ENCODE measurements at regions not wholly inside any gene's neighbourhood (a gene's known extent, or its start where the extent isn't known, plus 50 kb on each side); places are given as distances from the start of the nearest gene placed in this dataset.
A peak's percentile ranks its signal among the peaks of the same experiment; 100 is the strongest.

DNA sequence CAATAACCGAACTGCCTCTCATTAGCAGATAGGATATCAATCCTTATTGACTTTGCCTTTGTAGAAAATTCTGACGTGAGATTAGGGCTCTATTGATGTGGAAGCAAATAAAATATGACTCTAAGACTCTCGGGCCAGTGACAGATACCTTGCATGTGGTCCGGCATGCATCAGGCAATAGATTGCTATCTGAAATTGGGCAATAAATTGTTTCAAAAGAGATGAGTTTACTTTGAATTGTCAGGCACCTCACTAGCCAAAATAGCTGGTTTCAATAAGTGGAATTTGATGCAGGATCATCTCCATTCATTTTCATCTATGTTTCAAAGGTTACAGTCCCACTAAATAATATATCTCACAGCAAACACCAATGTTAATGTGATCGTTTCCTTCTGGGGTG, 186.3 kb upstream of the PLEKHA5 start:
- Histone ChIP-seq H3K9me3 (replicated peaks) (no peaks in the 10 kb centered on the region), H3K4me3 (no peak overlapping the region), H3K27me3 (no peaks in the 10 kb centered on the region), H3K27ac (no peak overlapping the region), H3K4me1 (no peaks in the 10 kb centered on the region), H3K36me3 (no peaks in the 10 kb centered on the region)
- no peak for DNase-seq

DNA sequence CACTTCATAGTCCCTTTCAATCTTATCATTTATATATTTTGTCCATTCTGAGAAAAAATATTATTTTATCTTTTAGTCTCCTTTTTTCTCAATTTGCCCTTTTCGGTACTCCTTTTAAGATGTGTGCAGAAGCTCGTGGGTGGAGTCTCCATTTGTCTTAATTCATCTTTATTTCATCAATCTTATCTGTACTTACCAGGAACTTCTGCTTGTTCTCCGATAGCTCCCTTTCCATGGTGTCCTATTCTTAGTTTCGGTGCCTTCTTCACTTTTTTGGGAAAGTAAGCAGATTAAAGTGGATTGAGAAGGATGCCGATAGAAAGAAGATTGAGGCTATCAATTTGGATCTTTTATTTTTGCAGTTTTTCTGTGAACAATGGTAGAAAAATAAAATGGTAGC, 183.4 kb upstream of the PLEKHA5 start:
- no peaks in the 10 kb centered on the region for H3K27me3 ChIP-seq
- no peaks in the 10 kb centered on the region for H3K36me3 ChIP-seq

DNA sequence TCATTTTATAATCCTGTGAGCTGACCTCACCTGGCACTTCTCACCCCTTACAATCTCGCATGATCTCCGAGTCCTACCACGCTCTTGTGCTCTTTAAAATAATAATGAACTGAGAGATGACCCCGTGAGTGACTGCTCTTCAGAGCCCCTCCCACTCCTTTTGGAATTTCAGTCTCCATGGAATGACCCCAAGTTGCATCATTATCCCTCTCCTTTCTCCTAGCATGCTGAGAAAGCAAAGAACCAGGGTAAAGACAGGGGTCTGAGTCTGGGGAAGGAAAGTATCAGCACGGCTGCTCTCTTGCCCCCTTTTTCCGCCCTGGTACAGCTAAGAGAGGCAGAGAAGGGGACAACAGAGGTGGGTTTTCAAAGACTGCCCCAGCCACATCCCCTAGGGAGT, 178.3 kb upstream of the PLEKHA5 start:
- DNase-seq, result no peak

More for the DNA sequence above, 183.4 kb upstream of the PLEKHA5 start:
- DNase-seq, result no peak
- no peak overlapping the region for H3K27ac ChIP-seq
- no peaks in the 10 kb centered on the region for H3K9me3 ChIP-seq (replicated peaks)
- H3K4me1 ChIP-seq, result no peaks in the 10 kb centered on the region
- no peak overlapping the region for H3K4me3 ChIP-seq

DNA sequence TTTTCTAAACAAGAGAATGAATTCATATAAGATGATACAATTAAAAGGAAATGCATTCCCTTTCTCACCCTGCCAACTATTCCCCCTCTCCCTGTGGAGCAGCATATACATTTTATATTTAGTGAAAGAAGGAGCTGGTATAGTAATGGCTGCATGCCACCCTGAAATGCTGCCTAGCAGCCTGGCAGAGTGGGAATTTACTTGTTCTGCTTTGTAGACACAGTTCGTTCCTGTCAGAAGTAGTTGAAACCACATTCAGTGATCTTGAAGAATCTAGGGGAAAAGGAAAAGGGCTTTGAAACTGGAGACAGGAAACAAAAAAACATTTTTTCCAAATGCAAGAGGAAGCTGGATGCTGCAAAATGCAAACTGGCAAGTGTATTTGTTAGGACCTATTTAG, 176.0 kb upstream of the PLEKHA5 start:
- no peaks in the 10 kb centered on the region for H3K4me1 ChIP-seq
- no peak overlapping the region for H3K27ac ChIP-seq
- DNase-seq, result no peak
- H3K27me3 ChIP-seq, result no peaks in the 10 kb centered on the region
- H3K9me3 ChIP-seq (replicated peaks), result no peaks in the 10 kb centered on the region
- no peaks in the 10 kb centered on the region for H3K36me3 ChIP-seq
- H3K4me3 ChIP-seq, result no peak overlapping the region

More for the DNA sequence above, 178.3 kb upstream of the PLEKHA5 start:
- Histone ChIP-seq H3K27ac (no peak overlapping the region), H3K36me3 (no peaks in the 10 kb centered on the region), H3K9me3 (replicated peaks) (no peaks in the 10 kb centered on the region), H3K27me3 (no peaks in the 10 kb centered on the region), H3K4me3 (no peak overlapping the region), H3K4me1 (no peaks in the 10 kb centered on the region)

GRCh38 chr12:18955594-18955993, 173.9 kb upstream of the PLEKHA5 start:
- no peaks in the 10 kb centered on the region for H3K36me3 ChIP-seq
- no peak overlapping the region for H3K27ac ChIP-seq
- no peaks in the 10 kb centered on the region for H3K4me1 ChIP-seq
- no peak overlapping the region for H3K4me3 ChIP-seq
- H3K9me3 ChIP-seq (replicated peaks), result no peaks in the 10 kb centered on the region
- no peak for DNase-seq
- no peaks in the 10 kb centered on the region for H3K27me3 ChIP-seq

- no peak for DNase-seq
- H3K4me3 ChIP-seq, result no peak overlapping the region
- no peaks in the 10 kb centered on the region for H3K27me3 ChIP-seq
- H3K27ac ChIP-seq, result no peak overlapping the region
- no peaks in the 10 kb centered on the region for H3K36me3 ChIP-seq
- H3K4me1 ChIP-seq, result no peaks in the 10 kb centered on the region
- no peaks in the 10 kb centered on the region for H3K9me3 ChIP-seq (replicated peaks)
Measured at GRCh38 chr12:18965203-18965602, 164.3 kb upstream of the PLEKHA5 start.

GRCh38 chr12:18966954-18967353, 162.6 kb upstream of the PLEKHA5 start:
- Histone ChIP-seq H3K27me3 (no peaks in the 10 kb centered on the region), H3K27ac (no peak overlapping the region), H3K9me3 (replicated peaks) (no peaks in the 10 kb centered on the region), H3K36me3 (no peaks in the 10 kb centered on the region), H3K4me1 (no peaks in the 10 kb centered on the region), H3K4me3 (no peak overlapping the region)
- DNase-seq, result no peak

DNA sequence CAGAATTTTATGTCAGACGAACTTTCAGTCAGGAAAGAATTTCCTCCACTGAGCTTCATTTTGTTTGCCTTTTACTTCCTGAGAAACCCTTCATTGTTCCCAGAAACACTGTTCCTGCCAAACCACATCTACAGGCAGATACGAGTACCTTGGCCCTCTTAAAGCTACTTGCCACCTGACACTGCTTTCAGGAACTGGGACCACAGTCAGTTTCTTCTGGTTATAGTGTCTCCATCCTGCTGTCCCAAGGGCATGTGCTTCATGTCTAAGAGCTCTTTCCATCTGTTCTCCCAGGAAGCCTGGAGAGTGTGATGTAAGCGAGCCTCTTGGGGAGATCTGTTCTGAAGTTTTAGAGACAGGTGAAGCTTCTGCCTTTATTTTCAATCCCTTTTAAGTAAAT, 161.7 kb upstream of the PLEKHA5 start:
- no peaks in the 10 kb centered on the region for H3K27me3 ChIP-seq
- H3K9me3 ChIP-seq (replicated peaks), result no peaks in the 10 kb centered on the region
- H3K4me1 ChIP-seq, result no peaks in the 10 kb centered on the region
- H3K27ac ChIP-seq, result no peak overlapping the region
- peak in 1 of 2 experiments; percentile 2 for DNase-seq
- H3K4me3 ChIP-seq, result no peak overlapping the region
- no peaks in the 10 kb centered on the region for H3K36me3 ChIP-seq

GRCh38 chr12:18969512-18969911, 160.0 kb upstream of the PLEKHA5 start:
- Histone ChIP-seq H3K27ac (no peak overlapping the region), H3K9me3 (replicated peaks) (no peaks in the 10 kb centered on the region), H3K4me1 (no peaks in the 10 kb centered on the region), H3K36me3 (no peaks in the 10 kb centered on the region), H3K27me3 (no peaks in the 10 kb centered on the region), H3K4me3 (no peak overlapping the region)
- DNase-seq, result no peak

DNA sequence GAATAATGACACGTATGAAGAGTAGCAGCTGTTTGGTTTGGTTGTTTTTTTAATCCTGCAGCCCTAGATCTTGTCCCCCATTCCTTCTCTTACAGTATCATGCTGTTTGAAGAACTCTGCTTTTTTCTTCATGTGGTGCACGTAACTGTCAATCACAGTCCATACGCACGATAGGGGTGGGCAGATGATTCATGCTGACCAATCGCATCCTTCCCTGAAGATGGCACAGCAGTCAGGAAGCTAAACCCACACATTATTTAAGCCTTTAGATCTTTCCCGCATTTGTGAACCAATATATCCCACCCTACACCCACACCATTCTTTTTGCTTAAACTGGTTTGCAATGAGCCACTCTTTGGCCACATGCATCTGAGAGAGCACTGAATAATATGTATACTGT, 158.9 kb upstream of the PLEKHA5 start:
- Histone ChIP-seq H3K4me1 (no peaks in the 10 kb centered on the region), H3K36me3 (no peaks in the 10 kb centered on the region), H3K4me3 (no peak overlapping the region), H3K27ac (no peak overlapping the region), H3K27me3 (no peaks in the 10 kb centered on the region), H3K9me3 (replicated peaks) (no peaks in the 10 kb centered on the region)
- DNase-seq, result no peak

- Histone ChIP-seq H3K9me3 (replicated peaks) (no peaks in the 10 kb centered on the region), H3K27me3 (no peaks in the 10 kb centered on the region), H3K4me3 (no peak overlapping the region), H3K36me3 (no peaks in the 10 kb centered on the region), H3K4me1 (no peaks in the 10 kb centered on the region), H3K27ac (no peak overlapping the region)
- DNase-seq, result no peak
Measured at GRCh38 chr12:18971932-18972331, 157.6 kb upstream of the PLEKHA5 start.

- Histone ChIP-seq H3K9me3 (replicated peaks) (no peaks in the 10 kb centered on the region), H3K27ac (no peak overlapping the region), H3K36me3 (no peaks in the 10 kb centered on the region), H3K4me3 (no peak overlapping the region), H3K27me3 (no peaks in the 10 kb centered on the region), H3K4me1 (no peaks in the 10 kb centered on the region)
- DNase-seq, result no peak
Measured at GRCh38 chr12:18975933-18976332, 153.6 kb upstream of the PLEKHA5 start.

- Histone ChIP-seq H3K27ac (no peak overlapping the region), H3K36me3 (no peaks in the 10 kb centered on the region), H3K4me1 (no peaks in the 10 kb centered on the region), H3K9me3 (replicated peaks) (no peaks in the 10 kb centered on the region), H3K4me3 (no peak overlapping the region), H3K27me3 (no peaks in the 10 kb centered on the region)
- no peak for DNase-seq
Measured at GRCh38 chr12:18979401-18980126, 150.0 kb upstream of the PLEKHA5 start.

DNA sequence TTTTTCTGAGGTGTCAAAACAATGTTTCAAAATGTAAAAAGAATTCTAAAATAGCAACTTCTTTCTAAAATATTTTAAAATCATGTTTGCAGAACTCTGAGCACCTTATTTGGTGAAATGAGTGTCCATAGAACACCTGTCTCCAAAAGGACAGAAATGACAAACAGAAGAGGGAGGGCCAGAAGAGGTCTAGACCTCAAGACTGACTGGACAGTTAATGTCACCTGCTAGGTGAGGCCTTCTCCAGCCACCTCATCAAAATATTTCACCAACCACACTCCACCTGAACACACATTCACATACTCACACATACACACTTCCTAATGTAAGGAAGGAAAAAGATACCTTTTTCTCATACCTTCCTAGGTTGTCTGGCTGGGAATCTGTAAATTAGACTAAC, 147.8 kb upstream of the PLEKHA5 start:
- Histone ChIP-seq H3K4me1 (no peaks in the 10 kb centered on the region), H3K36me3 (no peaks in the 10 kb centered on the region), H3K27me3 (no peaks in the 10 kb centered on the region), H3K4me3 (no peak overlapping the region), H3K27ac (no peak overlapping the region), H3K9me3 (replicated peaks) (no peaks in the 10 kb centered on the region)
- DNase-seq, result no peak

- Histone ChIP-seq H3K27me3 (no peaks in the 10 kb centered on the region), H3K4me3 (no peak overlapping the region), H3K36me3 (no peaks in the 10 kb centered on the region), H3K9me3 (replicated peaks) (no peaks in the 10 kb centered on the region), H3K27ac (no peak overlapping the region), H3K4me1 (no peaks in the 10 kb centered on the region)
- DNase-seq, result no peak
Measured at GRCh38 chr12:18982226-18982949, 147.1 kb upstream of the PLEKHA5 start.

GRCh38 chr12:18983854-18984253, 145.7 kb upstream of the PLEKHA5 start:
- Histone ChIP-seq H3K4me3 (no peak overlapping the region), H3K36me3 (no peaks in the 10 kb centered on the region), H3K27me3 (no peaks in the 10 kb centered on the region), H3K4me1 (no peaks in the 10 kb centered on the region), H3K27ac (no peak overlapping the region), H3K9me3 (replicated peaks) (no peaks in the 10 kb centered on the region)
- DNase-seq, result no peak
